SHP77 (cell line): ENCODE measurements at regions not wholly inside any gene's neighbourhood (a gene's known extent, or its start where the extent isn't known, plus 50 kb on each side); places are given as distances from the start of the nearest gene placed in this dataset.

ENCODE experiments used
- DNase-seq, 2 experiments: peaks; one replicate each; lab custom pipeline; 2025; lab: John Stamatoyannopoulos, UW

GRCh38 chr10:91691981-91692380 lies 59.1 kb upstream of the PPP1R3C start:
- DNase-seq, result no peak

DNA sequence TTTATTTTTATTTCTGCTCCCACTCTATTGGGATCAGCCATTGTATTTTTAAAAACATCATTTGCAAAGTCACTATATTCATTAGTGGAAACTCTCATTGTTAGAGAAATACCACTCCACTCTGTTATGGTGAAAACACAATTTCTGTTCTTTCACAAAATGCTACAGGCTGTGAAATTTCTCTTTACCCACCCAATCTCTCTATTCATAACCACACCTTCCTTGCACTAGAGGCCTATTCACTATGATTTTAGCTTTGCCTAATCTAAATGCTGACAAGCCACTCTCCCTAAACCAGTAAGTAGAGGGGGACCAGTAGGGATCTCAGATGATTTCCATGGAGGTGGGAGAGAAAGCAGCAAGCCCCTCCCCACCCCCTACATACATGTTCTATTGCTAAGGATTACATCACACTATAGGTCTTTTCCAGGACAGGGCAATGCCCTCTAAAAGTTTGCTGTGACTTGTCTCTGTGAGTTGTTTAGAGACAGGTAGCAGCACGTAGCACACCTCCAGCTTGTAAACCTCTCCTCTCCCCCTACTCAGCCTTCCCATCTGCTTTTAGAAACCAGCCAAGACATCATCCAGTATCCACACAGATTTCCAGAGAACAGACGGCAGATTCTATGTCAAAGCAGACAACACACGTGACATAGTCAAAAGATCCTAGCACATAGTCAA lies 58.3 kb upstream of the PPP1R3C start:
- DNase-seq, result no peak

DNA sequence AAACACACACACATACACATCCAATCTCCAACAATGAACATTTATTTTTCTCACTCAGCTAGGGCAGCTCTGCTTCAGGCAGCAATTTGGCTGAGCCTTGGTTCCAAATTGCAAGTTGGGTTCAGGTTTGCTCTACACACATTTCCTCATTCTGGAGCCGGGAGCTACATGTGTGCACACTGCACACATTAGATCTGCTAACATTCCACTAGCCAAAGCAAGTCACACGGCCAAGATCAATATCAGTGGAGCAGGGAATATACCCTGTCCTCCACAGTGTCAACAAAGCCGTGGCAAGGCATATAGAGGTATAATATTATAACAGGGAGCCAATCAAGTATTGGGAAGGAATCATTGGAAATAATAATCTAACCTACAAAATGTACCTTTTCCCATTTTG lies 57.5 kb upstream of the PPP1R3C start:
- no peak for DNase-seq

- no peak for DNase-seq
Observed at GRCh38 chr10:91689731-91690168, 56.9 kb upstream of the PPP1R3C start.

DNA sequence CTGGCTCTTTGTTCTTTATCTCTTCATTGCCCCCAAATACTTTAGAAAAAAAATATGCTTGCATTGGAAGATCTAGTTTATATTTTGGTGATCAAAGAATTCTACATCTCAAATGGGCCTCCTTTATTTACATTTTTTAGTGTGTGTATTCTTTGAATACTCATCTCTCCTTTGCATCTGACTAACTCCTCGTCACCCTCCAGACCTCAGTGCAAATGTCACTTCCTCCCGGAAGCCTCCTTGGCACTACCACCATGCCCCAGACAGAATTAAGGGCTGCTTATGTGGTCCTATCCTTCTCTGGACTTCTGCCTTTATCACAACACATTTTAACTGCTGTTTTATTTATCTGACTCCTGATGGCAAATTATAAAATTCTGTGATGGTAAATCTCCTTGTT lies 52.0 kb upstream of the PPP1R3C start:
- no peak for DNase-seq

DNA sequence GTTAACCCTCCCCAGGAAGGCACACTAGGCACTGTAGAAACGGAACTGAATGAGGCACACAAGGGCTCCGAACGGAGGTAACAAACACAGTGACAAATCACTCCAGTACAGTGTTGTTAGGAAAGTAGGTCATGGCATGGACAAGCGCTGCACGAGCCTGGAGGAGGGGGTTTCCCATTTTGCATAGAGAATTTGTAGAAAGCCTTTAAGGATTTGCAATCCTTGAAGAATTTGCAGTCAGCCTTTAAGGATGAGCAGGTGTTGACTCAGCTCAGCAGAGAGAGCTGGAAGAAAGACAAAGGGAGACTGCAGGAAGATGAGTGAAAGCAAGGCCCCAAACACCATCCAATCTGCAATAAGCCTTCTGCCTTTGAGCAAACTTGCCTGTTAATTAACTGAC lies 51.1 kb upstream of the PPP1R3C start:
- no peak for DNase-seq

DNA sequence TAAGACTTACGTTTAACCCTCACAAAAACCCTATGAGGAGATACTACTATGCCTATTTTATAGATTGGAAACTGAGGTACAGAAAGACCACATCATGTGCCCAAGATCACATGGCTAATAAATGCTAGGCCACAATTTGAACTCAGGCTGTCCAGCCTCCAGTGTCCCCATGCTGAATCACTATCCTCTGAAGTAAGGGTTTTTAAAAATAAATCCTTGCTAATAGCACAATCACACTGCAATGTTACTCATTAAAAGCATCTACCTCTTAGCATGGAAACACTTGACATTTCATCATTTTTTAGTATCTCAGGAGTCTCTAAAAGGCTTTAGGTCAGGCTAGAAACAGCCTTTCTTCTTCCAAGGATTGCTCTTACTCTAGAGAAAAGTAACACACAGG lies 50.0 kb upstream of the PPP1R3C start:
- no peak for DNase-seq
